ENCODE measurements at regions not wholly inside any gene's neighbourhood (a gene's known extent, or its start where the extent isn't known, plus 50 kb on each side); places are given as distances from the start of the nearest gene placed in this dataset.

GRCh38 chr14:101623685-101624444 is 62.6 kb downstream of the DIO3 start (continued):
- TF ChIP-seq ZNF23 (CRISPR knock-in tag; IDR thresholded peaks at IDR 0.05) (no peak), ZFP91 (CRISPR knock-in tag; IDR thresholded peaks at IDR 0.05) (no peak)

DNA sequence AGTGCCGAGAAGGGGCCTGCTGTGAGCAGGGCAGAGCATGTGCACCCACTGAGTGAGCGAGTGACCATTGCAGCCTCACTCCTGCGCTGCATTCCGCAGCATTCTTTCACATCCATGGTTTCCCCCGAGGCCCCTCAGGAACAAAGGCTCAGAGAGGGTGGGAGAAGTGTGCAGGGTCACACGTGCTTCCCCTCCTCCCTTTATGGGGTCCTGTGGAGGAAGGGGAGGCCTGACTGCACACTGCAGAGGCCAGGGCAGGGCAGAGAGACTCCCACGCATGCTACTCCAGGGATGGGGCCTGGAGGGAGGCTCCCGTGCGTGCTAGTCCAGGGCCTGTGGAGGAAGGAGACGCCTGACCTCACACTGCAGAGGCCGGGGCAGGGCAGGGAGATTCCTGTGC is 63.2 kb downstream of the DIO3 start:
- no peaks in the 10 kb centered on the region for H3K36me3 ChIP-seq (ENCODE audit: control insufficient read depth, insufficient read depth, low read length)
- DNase-seq (ENCODE audit: extremely low read depth in 1 of 4, low spot score in 3 of 4) = no peak
- no peaks in the 10 kb centered on the region for H4K20me1 ChIP-seq (replicated peaks; ENCODE audit: control insufficient read depth, insufficient read depth, low read length)
- FAIRE-seq = no peak
- H3K4me2 ChIP-seq (ENCODE audit: insufficient read depth, low read length) = no peak overlapping the region
- H3K9me3 ChIP-seq (replicated peaks; ENCODE audit: control insufficient read depth, insufficient read depth, low read depth, low read length) = no peaks in the 10 kb centered on the region
- 0 out of 3 replicates have a peak, but pooled peaks have one; percentile 9 for ATAC-seq
- peak overlapping the region in 1 of 2 experiments; percentile 45; a peak in 2 of 4 replicates for H3K9ac ChIP-seq (ENCODE audit: insufficient read depth in 1 of 2, low read depth in 2 of 2, low read length in 2 of 2)
- WGBS (ENCODE audit: insufficient coverage, low coverage, missing lambda C conversion rate) = 47% methylated on average over 7 of the region's 11 CpGs
- H3K4me1 ChIP-seq (replicated peaks in 1 of 2; ENCODE audit: control insufficient read depth in 2 of 2, insufficient read depth in 2 of 2, low read length in 2 of 2) = peaks cover 6 to 50% of the 10 kb centered on the region in 2 experiments; a peak in 4 of 5 replicates
- H3K27ac ChIP-seq (ENCODE audit: extremely low read depth, low read depth, low read length) = no peak overlapping the region
- no peak overlapping the region for H2AFZ ChIP-seq (ENCODE audit: low read depth, low read length)
- H3K79me2 ChIP-seq (ENCODE audit: control insufficient read depth, insufficient read depth, low read length) = no peaks in the 10 kb centered on the region
- no TSS peak for BruUV-seq (replicated peaks)
- H3K27me3 ChIP-seq (ENCODE audit: control insufficient read depth in 2 of 2, insufficient read depth in 2 of 2, low read length in 2 of 2) = no peaks in the 10 kb centered on the region
- peaks cover 2% of the 10 kb centered on the region for H3K9me1 ChIP-seq (ENCODE audit: control insufficient read depth, insufficient read depth, low read length)
- in situ Hi-C loops (cut with MboI) = no loop called here
- CTCF ChIA-PET (ENCODE audit: low intra/inter-chr PET ratio) = interaction anchor here (0.6 kb wide), 1 partner anchor 969 kb away, joined by 3 read pairs; no protein-coding TSS in a partner anchor
- no peak overlapping the region for H3K4me3 ChIP-seq
- intact Hi-C loops (cut with micrococcal nuclease) = no loop called here
- POLR2A ChIA-PET = no interaction called here
- TF ChIP-seq MYNN (IDR thresholded peaks at IDR 0.05) (no peak), MYNN (CRISPR knock-in tag; IDR thresholded peaks at IDR 0.05) (no peak), PHB2 (IDR thresholded peaks at IDR 0.05; ENCODE audit: low read depth) (no peak), CC2D1A (IDR thresholded peaks at IDR 0.05) (no peak), TGIF2 (CRISPR knock-in tag; IDR thresholded peaks at IDR 0.05) (no peak), SLC30A9 (CRISPR knock-in tag; IDR thresholded peaks at IDR 0.05) (no peak), HIVEP1 (CRISPR knock-in tag; IDR thresholded peaks at IDR 0.05) (no peak), KLF16 (IDR thresholded peaks at IDR 0.05) (no peak), KDM5B (IDR thresholded peaks at IDR 0.05; ENCODE audit: insufficient replicate concordance, low read depth, low read length) (no peak), ESRRB (CRISPR knock-in tag; IDR thresholded peaks at IDR 0.05; ENCODE audit: borderline replicate concordance) (no peak), BRD9 (IDR thresholded peaks at IDR 0.05; ENCODE audit: low read depth, partially characterized antibody) (no peak), ZBED1 (IDR thresholded peaks at IDR 0.05) (no peak), HNRNPK (IDR thresholded peaks at IDR 0.05; ENCODE audit: low read depth, low read length, poor library complexity, severe bottlenecking) (no peak), ZNF76 (CRISPR knock-in tag; IDR thresholded peaks at IDR 0.05; ENCODE audit: borderline replicate concordance) (no peak), ZNF766 (CRISPR knock-in tag; conservative IDR thresholded peaks at IDR 0.05) (no peak), ZKSCAN3 (CRISPR knock-in tag; IDR thresholded peaks at IDR 0.05) (no peak), MITF (IDR thresholded peaks at IDR 0.05) (no peak)

Measured in K562 (cell line).